HCT116 (cell line): ENCODE measurements at regions not wholly inside any gene's neighbourhood (a gene's known extent, or its start where the extent isn't known, plus 50 kb on each side); places are given as distances from the start of the nearest gene placed in this dataset.

Source experiments
- ATAC-seq: fragments of 200-7000 bp; cut with Tn5 transposase; 2 replicates; pipeline ENCODE4 v1.9.1; 2020; ENCODE audit warnings: mild to moderate bottlenecking, moderate library complexity
- BruUV-seq: library from RNA; stranded (reverse); fragments of 400-500 nt; replicated peaks from 2 replicates; lab custom pipeline; 2021; lab: Mats Ljungman, UMichigan
- CTCF ChIA-PET: fragments of 300-600 bp; sonication (Branson Sonifier 250); formaldehyde crosslinking; loops from one replicate; lab custom pipeline; 2021; ENCODE audit warnings: antibody characterized with exemption; lab: Charles Lee
- POLR2A ChIA-PET: fragments of 300-600, 350-600 bp; sonication (Branson Sonifier 250); formaldehyde crosslinking; loops from one replicate; lab custom pipeline; 2021; ENCODE audit warnings: antibody characterized with exemption; lab: Charles Lee
- RAD21 ChIA-PET, 2 experiments: fragments of 300-600 bp; sonication (Branson Sonifier 250); formaldehyde crosslinking; loops; one replicate each; lab custom pipeline; 2023; ENCODE audit warnings: low total read pairs in 2 of 2; ENCODE audit not compliant: uncharacterized antibody in 2 of 2, unreplicated experiment in 2 of 2, low non-redundant PET in 1 of 2; lab: Charles Lee
- DNase-seq: peaks from one replicate; pipeline ENCODE4 v3.0.0-alpha.2; 2010; ENCODE audit warnings: low read depth, low spot score
- H2AFZ ChIP-seq: fragments of 200-600 bp; shearing (Covaris generic), sonication (generic); 2 replicates; pipeline ENCODE4 v1.6.1; 2017; ENCODE audit warnings: low read depth, mixed run types, mixed read lengths, antibody characterized with exemption, low read length; ENCODE audit not compliant: poor library complexity, severe bottlenecking
- H3K27ac ChIP-seq: 2 replicates; pipeline ENCODE4 v1.5.1; 2012; ENCODE audit warnings: low read depth, low read length
- H3K27me3 ChIP-seq: fragments of 200-600 bp; sonication (generic); 2 replicates; pipeline ENCODE4 v1.6.1; 2016; ENCODE audit warnings: mixed run types, low read length, mixed read lengths; ENCODE audit not compliant: insufficient read depth
- H3K36me3 ChIP-seq, 2 experiments: fragments of 200-500 bp in 1 of 2; fragments of 200-600 bp in 1 of 2; sonication (Bioruptor generic) in 1 of 2; sonication (generic) in 1 of 2; 2 replicates each; pipeline versions ENCODE4 v1.5.1 to v1.6.1; 2014 to 2016; ENCODE audit warnings: low read length in 2 of 2, inconsistent platforms in 1 of 2, mixed read lengths in 1 of 2, mixed run types in 1 of 2; ENCODE audit not compliant: insufficient read depth in 2 of 2, control insufficient read depth in 1 of 2
- H3K4me1 ChIP-seq, 2 experiments: fragments of 200-600 bp in 1 of 2; sonication (generic) in 1 of 2; 2 replicates each; pipeline versions ENCODE4 v1.5.1 to v1.6.1; 2012 to 2017; ENCODE audit warnings: low read length in 2 of 2, inconsistent platforms in 1 of 2, mild to moderate bottlenecking in 1 of 2, mixed read lengths in 1 of 2, mixed run types in 1 of 2, moderate library complexity in 1 of 2; ENCODE audit not compliant: insufficient read depth in 2 of 2, control insufficient read depth in 1 of 2
- H3K4me2 ChIP-seq: fragments of 200-600 bp; sonication (generic); 2 replicates; pipeline ENCODE4 v1.6.1; 2017; ENCODE audit warnings: mixed run types, low read length, mixed read lengths
- H3K4me3 ChIP-seq, 2 experiments: fragments of 200-600 bp in 1 of 2; sonication (generic) in 1 of 2; replicated peaks in 1 of 2; 2 replicates each; pipeline ENCODE4 v1.5.1; 2011 to 2016; ENCODE audit warnings: low read length in 2 of 2, control low read depth in 1 of 2, low read depth in 1 of 2, mild to moderate bottlenecking in 1 of 2, mixed read lengths in 1 of 2, mixed run types in 1 of 2
- H3K79me2 ChIP-seq: fragments of 200-600 bp; sonication (generic); 2 replicates; pipeline ENCODE4 v1.6.1; 2017; ENCODE audit warnings: mild to moderate bottlenecking, mixed run types, low read length, moderate library complexity, mixed read lengths; ENCODE audit not compliant: insufficient read depth
- H3K9ac ChIP-seq: fragments of 200-600 bp; sonication (generic); 2 replicates; pipeline ENCODE4 v1.6.1; 2016; ENCODE audit warnings: low read length, mixed read lengths
- H3K9me2 ChIP-seq: fragments of 200-600 bp; sonication (generic), shearing (Covaris generic); 2 replicates; pipeline ENCODE4 v1.6.1; 2017; ENCODE audit warnings: mixed run types, mild to moderate bottlenecking, moderate library complexity; ENCODE audit not compliant: insufficient read depth
- H3K9me3 ChIP-seq, 2 experiments: fragments of 200-500 bp in 1 of 2; fragments of 200-600 bp in 1 of 2; sonication (Bioruptor generic) in 1 of 2; sonication (generic) in 1 of 2; 2 replicates each; pipeline ENCODE4 v1.6.1; 2014 to 2017; ENCODE audit warnings: low read length in 2 of 2, mixed read lengths in 2 of 2, inconsistent platforms in 1 of 2, low read depth in 1 of 2, mild to moderate bottlenecking in 1 of 2, mixed run types in 1 of 2, moderate library complexity in 1 of 2; ENCODE audit not compliant: control insufficient read depth in 1 of 2, insufficient read depth in 1 of 2
- H4K20me1 ChIP-seq: fragments of 200-600 bp; sonication (generic), shearing (Covaris generic); 2 replicates; pipeline ENCODE4 v1.6.1; 2017; ENCODE audit warnings: mixed run types, mild to moderate bottlenecking, moderate library complexity; ENCODE audit not compliant: insufficient read depth
- CBX3 ChIP-seq: IDR thresholded peaks from 2 replicates; pipeline ENCODE4 v1.6.1; 2012; ENCODE audit warnings: low read depth
- CEBPB ChIP-seq: IDR thresholded peaks from 2 replicates; pipeline ENCODE4 v1.6.1; 2012; ENCODE audit warnings: low read depth
- ELF1 ChIP-seq: IDR thresholded peaks from 2 replicates; pipeline ENCODE4 v1.6.1; 2012; ENCODE audit warnings: low read depth, borderline replicate concordance
- FOSL1 ChIP-seq: IDR thresholded peaks from 2 replicates; pipeline ENCODE4 v1.6.1; 2012; ENCODE audit warnings: low read depth
- JUND ChIP-seq: IDR thresholded peaks from 2 replicates; pipeline ENCODE4 v1.6.1; 2012
- POLR2A ChIP-seq: IDR thresholded peaks from 2 replicates; pipeline ENCODE4 v1.7.0; 2011; ENCODE audit warnings: borderline replicate concordance; ENCODE audit not compliant: insufficient read depth, insufficient read length; ENCODE audit errors: extremely low read depth
- POLR2AphosphoS5 ChIP-seq: IDR thresholded peaks from 2 replicates; pipeline ENCODE4 v1.6.1; 2011; ENCODE audit warnings: mild to moderate bottlenecking, low read depth, low read length, moderate library complexity
- RAD21 ChIP-seq: IDR thresholded peaks from 2 replicates; pipeline ENCODE4 v1.6.1; 2012; ENCODE audit warnings: low read depth, mild to moderate bottlenecking
- SIN3A ChIP-seq: IDR thresholded peaks from 2 replicates; pipeline ENCODE4 v1.6.1; 2012; ENCODE audit warnings: low read depth
- SP1 ChIP-seq: IDR thresholded peaks from 2 replicates; pipeline ENCODE4 v1.6.1; 2012; ENCODE audit warnings: low read depth
- SRF ChIP-seq: IDR thresholded peaks from 2 replicates; pipeline ENCODE4 v1.6.1; 2012; ENCODE audit warnings: low read depth
- TCF7L2 ChIP-seq: IDR thresholded peaks from 2 replicates; pipeline ENCODE4 v1.7.0; 2011; ENCODE audit warnings: borderline replicate concordance, inconsistent platforms; ENCODE audit not compliant: insufficient read depth, insufficient read length; ENCODE audit errors: extremely low read depth
- ZFX ChIP-seq: fragments of 450-650 bp; IDR thresholded peaks from 2 replicates; pipeline ENCODE4 v1.6.1; 2017
- intact Hi-C: fragments of 100-400 bp; cut with micrococcal nuclease; formaldehyde crosslinking; loops from 2 replicates; pipeline ENCODE4 v1.10.0; 2022
- TF ChIP-seq, protein P1 (sequence below): IDR thresholded peaks from 2 replicates; pipeline ENCODE4 v1.6.1; 2012
- TF ChIP-seq, protein P2 (sequence below): IDR thresholded peaks from 2 replicates; pipeline ENCODE4 v1.6.1; 2012
- TF ChIP-seq, protein P3 (sequence below): IDR thresholded peaks from 2 replicates; pipeline ENCODE4 v1.6.1; 2012; ENCODE audit warnings: low read depth
- TF ChIP-seq, protein P4 (sequence below), 3 experiments: fragments of 200-600 bp in 1 of 3; sonication (generic) in 1 of 3; IDR thresholded peaks in 2 of 3; conservative IDR thresholded peaks in 1 of 3; 2 replicates each; pipeline ENCODE4 v1.5.1; 2012 to 2017; ENCODE audit warnings: low read depth in 2 of 3, low read length in 2 of 3, antibody characterized with exemption in 1 of 3, borderline replicate concordance in 1 of 3, control low read depth in 1 of 3, mild to moderate bottlenecking in 1 of 3, mixed read lengths in 1 of 3, mixed run types in 1 of 3, moderate library complexity in 1 of 3; ENCODE audit not compliant: insufficient read depth in 1 of 3

DNA sequence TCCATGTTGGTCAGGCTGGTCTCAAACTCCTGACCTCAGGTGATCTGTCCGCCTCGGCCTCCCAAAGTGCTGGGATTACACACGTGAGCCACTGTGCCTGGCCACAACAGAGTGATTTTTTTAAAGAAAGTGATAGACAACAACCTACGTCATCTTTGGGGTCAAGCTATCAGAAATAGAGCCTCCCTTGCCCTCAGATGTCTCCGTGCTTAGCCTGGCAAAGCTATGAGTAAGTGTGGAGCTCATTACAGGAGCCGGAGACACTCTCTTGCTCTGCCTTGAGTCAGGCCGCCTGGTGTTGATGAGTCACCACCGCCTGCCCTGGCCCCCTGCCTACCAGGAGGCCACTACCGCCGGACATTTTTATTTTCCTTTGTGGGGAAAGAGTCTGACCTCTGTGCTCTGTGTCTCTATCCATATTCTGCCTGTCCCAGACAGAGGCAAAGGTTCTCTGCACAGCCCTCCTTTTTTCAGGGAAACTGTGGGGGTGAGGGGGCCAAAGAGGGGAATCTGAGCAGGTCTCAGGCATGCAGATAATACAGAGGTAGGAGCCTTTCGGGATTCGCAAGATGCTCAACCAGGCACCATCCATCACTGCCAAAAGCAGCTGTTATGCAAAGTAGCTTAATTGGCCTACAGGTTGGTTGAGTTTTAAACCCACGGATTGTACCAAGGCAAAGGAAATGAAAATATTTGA is 123.7 kb upstream of the CPEB4 start:
- Histone ChIP-seq H3K4me3 (peak overlapping the region in 1 of 2 experiments; percentile 4; a peak in 1 of 4 replicates), H3K4me2 (peak overlapping the region; percentile 70), H3K79me2 (no peaks in the 10 kb centered on the region), H2AFZ (peak overlapping the region; percentile 74), H3K9me2 (no peaks in the 10 kb centered on the region), H3K27me3 (peaks cover 66% of the 10 kb centered on the region; the same call in 1 of the 2 replicates)
- no TSS peak for BruUV-seq
- peak; percentile 94 for DNase-seq
- TF ChIP-seq SRF (peak; percentile 21; the same call in 1 of the 2 replicates), JUND (peak; percentile 97), CBX3 (peak; percentile 82), RAD21 (peak; percentile 34), POLR2AphosphoS5 (peak; percentile 54; the same call in 1 of the 2 replicates), CEBPB (peak; percentile 88), TCF7L2 (peak; percentile 94), POLR2A (no peak), SP1 (peak; percentile 88), ZFX (no peak), FOSL1 (peak; percentile 96), ELF1 (no peak), SIN3A (peak; percentile 87)
- TF ChIP-seq, protein P1, sequence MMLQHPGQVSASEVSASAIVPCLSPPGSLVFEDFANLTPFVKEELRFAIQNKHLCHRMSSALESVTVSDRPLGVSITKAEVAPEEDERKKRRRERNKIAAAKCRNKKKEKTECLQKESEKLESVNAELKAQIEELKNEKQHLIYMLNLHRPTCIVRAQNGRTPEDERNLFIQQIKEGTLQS = peak; percentile 74; the same call in 1 of the 2 replicates
- TF ChIP-seq, protein P2, sequence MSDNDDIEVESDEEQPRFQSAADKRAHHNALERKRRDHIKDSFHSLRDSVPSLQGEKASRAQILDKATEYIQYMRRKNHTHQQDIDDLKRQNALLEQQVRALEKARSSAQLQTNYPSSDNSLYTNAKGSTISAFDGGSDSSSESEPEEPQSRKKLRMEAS = peak; percentile 82
- TF ChIP-seq, protein P3, sequence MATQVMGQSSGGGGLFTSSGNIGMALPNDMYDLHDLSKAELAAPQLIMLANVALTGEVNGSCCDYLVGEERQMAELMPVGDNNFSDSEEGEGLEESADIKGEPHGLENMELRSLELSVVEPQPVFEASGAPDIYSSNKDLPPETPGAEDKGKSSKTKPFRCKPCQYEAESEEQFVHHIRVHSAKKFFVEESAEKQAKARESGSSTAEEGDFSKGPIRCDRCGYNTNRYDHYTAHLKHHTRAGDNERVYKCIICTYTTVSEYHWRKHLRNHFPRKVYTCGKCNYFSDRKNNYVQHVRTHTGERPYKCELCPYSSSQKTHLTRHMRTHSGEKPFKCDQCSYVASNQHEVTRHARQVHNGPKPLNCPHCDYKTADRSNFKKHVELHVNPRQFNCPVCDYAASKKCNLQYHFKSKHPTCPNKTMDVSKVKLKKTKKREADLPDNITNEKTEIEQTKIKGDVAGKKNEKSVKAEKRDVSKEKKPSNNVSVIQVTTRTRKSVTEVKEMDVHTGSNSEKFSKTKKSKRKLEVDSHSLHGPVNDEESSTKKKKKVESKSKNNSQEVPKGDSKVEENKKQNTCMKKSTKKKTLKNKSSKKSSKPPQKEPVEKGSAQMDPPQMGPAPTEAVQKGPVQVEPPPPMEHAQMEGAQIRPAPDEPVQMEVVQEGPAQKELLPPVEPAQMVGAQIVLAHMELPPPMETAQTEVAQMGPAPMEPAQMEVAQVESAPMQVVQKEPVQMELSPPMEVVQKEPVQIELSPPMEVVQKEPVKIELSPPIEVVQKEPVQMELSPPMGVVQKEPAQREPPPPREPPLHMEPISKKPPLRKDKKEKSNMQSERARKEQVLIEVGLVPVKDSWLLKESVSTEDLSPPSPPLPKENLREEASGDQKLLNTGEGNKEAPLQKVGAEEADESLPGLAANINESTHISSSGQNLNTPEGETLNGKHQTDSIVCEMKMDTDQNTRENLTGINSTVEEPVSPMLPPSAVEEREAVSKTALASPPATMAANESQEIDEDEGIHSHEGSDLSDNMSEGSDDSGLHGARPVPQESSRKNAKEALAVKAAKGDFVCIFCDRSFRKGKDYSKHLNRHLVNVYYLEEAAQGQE = no peak
- TF ChIP-seq, protein P4, sequence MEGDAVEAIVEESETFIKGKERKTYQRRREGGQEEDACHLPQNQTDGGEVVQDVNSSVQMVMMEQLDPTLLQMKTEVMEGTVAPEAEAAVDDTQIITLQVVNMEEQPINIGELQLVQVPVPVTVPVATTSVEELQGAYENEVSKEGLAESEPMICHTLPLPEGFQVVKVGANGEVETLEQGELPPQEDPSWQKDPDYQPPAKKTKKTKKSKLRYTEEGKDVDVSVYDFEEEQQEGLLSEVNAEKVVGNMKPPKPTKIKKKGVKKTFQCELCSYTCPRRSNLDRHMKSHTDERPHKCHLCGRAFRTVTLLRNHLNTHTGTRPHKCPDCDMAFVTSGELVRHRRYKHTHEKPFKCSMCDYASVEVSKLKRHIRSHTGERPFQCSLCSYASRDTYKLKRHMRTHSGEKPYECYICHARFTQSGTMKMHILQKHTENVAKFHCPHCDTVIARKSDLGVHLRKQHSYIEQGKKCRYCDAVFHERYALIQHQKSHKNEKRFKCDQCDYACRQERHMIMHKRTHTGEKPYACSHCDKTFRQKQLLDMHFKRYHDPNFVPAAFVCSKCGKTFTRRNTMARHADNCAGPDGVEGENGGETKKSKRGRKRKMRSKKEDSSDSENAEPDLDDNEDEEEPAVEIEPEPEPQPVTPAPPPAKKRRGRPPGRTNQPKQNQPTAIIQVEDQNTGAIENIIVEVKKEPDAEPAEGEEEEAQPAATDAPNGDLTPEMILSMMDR (IDR thresholded peaks at IDR 0.05 in 2 of 3, conservative IDR thresholded peaks at IDR 0.05 in 1 of 3; ENCODE audit: borderline replicate concordance in 1 of 3, insufficient read depth in 1 of 3, low read depth in 2 of 3, low read length in 2 of 3) = no peak
- TF ChIP-seq, all 23 proteins: peak for 12
- H4K20me1 ChIP-seq = no peaks in the 10 kb centered on the region
- no peak overlapping the region; the same call in 1 of the 2 replicates for H3K9ac ChIP-seq
- ChIA-PET POLR2A (interaction anchor here (0.6 to 1.7 kb wide), 7 partner anchors 12 to 207 kb away, joined by 3 to 7 read pairs (median 3); partner anchors contain the start of gene CPEB4), RAD21 (interaction anchor here in 1 of 2 experiments (1.0 kb wide), 1 partner anchor 209 kb away, joined by 3 read pairs; no protein-coding TSS in a partner anchor), CTCF (interaction anchor here (0.6 to 1.1 kb wide), 2 partner anchors 124 to 161 kb away, joined by 3 read pairs; partner anchors contain the start of gene CPEB4)
- peak; percentile 95 for ATAC-seq
- H3K27ac ChIP-seq = no peak overlapping the region
- intact Hi-C loops = loop anchor here (5.0 to 10.0 kb wide), 3 partner anchors 123 to 960 kb away; partner anchors contain the start of genes CPEB4 and MSX2
- H3K4me1 ChIP-seq = peaks cover 24 to 40% of the 10 kb centered on the region in 2 experiments
- H3K36me3 ChIP-seq = no peaks in the 10 kb centered on the region
- no peaks in the 10 kb centered on the region for H3K9me3 ChIP-seq
